Lower leg skin (tissue), 3 donors: ENCODE measurements at regions not wholly inside any gene's neighbourhood (a gene's known extent, or its start where the extent isn't known, plus 50 kb on each side); places are given as distances from the start of the nearest gene placed in this dataset.

Experiments used
- POLR2A ChIP-seq, 2 donors: fragments of 450-650 bp; IDR thresholded peaks; one replicate each; pipeline ENCODE4 v1.6.1; 2016 to 2017; ENCODE audit warnings: antibody characterized with exemption in 2 of 2, mild to moderate bottlenecking in 1 of 2, moderate library complexity in 1 of 2
- TF ChIP-seq, protein P1 (sequence below), 3 donors: fragments of 450-650 bp; IDR thresholded peaks; one replicate each; pipeline ENCODE4 v1.5.1; 2016; ENCODE audit warnings: antibody characterized with exemption in 3 of 3, mild to moderate bottlenecking in 3 of 3, moderate library complexity in 2 of 3

DNA sequence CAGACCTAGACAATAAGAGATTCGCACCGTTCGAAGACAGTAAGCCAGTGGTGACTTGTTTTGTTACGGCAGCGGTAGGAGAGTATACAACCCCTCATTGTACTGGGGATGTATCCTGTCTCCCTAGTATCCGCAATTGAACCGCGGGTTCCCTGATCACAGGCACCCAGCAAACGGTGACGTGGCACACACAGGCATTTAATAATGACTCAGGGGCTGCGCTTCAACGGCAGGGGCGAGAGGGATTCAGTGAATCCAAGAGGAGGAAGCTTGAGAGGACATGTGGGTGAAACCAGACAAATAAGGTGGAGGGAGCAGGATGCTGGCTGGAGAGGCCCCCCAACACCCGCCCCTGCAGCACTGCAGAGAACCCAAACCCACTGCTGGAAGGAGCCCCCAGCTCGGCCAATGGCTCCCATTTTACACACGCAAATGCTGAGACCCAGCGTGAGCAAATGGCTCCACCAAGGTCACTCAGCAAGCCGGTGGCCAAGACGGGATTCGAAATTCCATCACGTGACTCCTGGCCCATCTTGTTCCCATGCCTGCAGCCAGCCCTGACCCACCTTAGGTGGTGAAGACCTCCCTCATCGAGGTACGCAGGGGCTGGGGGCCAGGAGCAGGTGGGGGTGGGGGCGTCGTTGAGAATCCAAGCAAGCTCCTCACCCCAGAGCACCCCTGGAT is 149.9 kb downstream of the SYF2 start:
- TF ChIP-seq, protein P1, sequence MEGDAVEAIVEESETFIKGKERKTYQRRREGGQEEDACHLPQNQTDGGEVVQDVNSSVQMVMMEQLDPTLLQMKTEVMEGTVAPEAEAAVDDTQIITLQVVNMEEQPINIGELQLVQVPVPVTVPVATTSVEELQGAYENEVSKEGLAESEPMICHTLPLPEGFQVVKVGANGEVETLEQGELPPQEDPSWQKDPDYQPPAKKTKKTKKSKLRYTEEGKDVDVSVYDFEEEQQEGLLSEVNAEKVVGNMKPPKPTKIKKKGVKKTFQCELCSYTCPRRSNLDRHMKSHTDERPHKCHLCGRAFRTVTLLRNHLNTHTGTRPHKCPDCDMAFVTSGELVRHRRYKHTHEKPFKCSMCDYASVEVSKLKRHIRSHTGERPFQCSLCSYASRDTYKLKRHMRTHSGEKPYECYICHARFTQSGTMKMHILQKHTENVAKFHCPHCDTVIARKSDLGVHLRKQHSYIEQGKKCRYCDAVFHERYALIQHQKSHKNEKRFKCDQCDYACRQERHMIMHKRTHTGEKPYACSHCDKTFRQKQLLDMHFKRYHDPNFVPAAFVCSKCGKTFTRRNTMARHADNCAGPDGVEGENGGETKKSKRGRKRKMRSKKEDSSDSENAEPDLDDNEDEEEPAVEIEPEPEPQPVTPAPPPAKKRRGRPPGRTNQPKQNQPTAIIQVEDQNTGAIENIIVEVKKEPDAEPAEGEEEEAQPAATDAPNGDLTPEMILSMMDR (IDR thresholded peaks at IDR 0.05): no peak
- no peak for TF ChIP-seq POLR2A (IDR thresholded peaks at IDR 0.05)
